OCI-LY1 (cell line): ENCODE measurements at regions not wholly inside any gene's neighbourhood (a gene's known extent, or its start where the extent isn't known, plus 50 kb on each side); places are given as distances from the start of the nearest gene placed in this dataset.

Source experiments
- H2AFZ ChIP-seq: fragments of 200-600 bp; sonication (generic), shearing (Covaris generic); 2 replicates; pipeline ENCODE4 v1.6.0; 2014; ENCODE audit warnings: antibody characterized with exemption, mild to moderate bottlenecking, low read length
- H3F3A ChIP-seq: fragments of 200-600 bp; sonication (generic), shearing (Covaris generic); 2 replicates; pipeline ENCODE4 v1.6.0; 2014; ENCODE audit warnings: mild to moderate bottlenecking, antibody characterized with exemption, low read length, moderate library complexity; ENCODE audit not compliant: insufficient read depth
- H3K27ac ChIP-seq: fragments of 200-600 bp; sonication (generic); 2 replicates; pipeline ENCODE4 v1.5.1; 2014; ENCODE audit warnings: low read length, mixed run types, mild to moderate bottlenecking, low read depth; ENCODE audit not compliant: poor library complexity, severe bottlenecking
- H3K27me3 ChIP-seq: fragments of 200-600 bp; sonication (generic); 2 replicates; pipeline ENCODE4 v1.6.0; 2014; ENCODE audit warnings: antibody characterized with exemption, mild to moderate bottlenecking, low read length, moderate library complexity; ENCODE audit not compliant: insufficient read depth
- H3K36me3 ChIP-seq: fragments of 200-600 bp; sonication (generic); 2 replicates; pipeline ENCODE4 v1.6.1; 2014; ENCODE audit warnings: mild to moderate bottlenecking, antibody characterized with exemption, low read length, moderate library complexity, mixed read lengths; ENCODE audit not compliant: insufficient read depth
- H3K4me1 ChIP-seq: fragments of 200-600 bp; sonication (generic); 2 replicates; pipeline ENCODE4 v1.5.1; 2014; ENCODE audit warnings: mild to moderate bottlenecking, low read length, moderate library complexity; ENCODE audit not compliant: insufficient read depth, severe bottlenecking
- H3K4me2 ChIP-seq: fragments of 200-600 bp; sonication (generic), shearing (Covaris generic); 2 replicates; pipeline ENCODE4 v1.6.1; 2014; ENCODE audit warnings: low read length
- H3K4me3 ChIP-seq: fragments of 200-600 bp; sonication (generic); 2 replicates; pipeline ENCODE4 v1.5.1; 2014; ENCODE audit warnings: low read length, low read depth, mild to moderate bottlenecking, mixed read lengths; ENCODE audit not compliant: poor library complexity, severe bottlenecking
- H3K79me2 ChIP-seq: fragments of 200-600 bp; shearing (Covaris generic); 2 replicates; pipeline ENCODE4 v1.6.1; 2016; ENCODE audit warnings: mixed run types, low read length, mixed read lengths; ENCODE audit not compliant: insufficient read depth
- H3K9ac ChIP-seq: fragments of 200-600 bp; sonication (generic), shearing (Covaris generic); 2 replicates; pipeline ENCODE4 v1.6.1; 2014; ENCODE audit warnings: mild to moderate bottlenecking, low read length, mixed read lengths
- H3K9me2 ChIP-seq: fragments of 200-600 bp; sonication (generic), shearing (Covaris generic); 2 replicates; pipeline ENCODE4 v1.6.1; 2014; ENCODE audit warnings: low read depth, mild to moderate bottlenecking, low read length, mixed read lengths
- H3K9me3 ChIP-seq: fragments of 200-600 bp; shearing (Covaris generic); 2 replicates; pipeline ENCODE4 v1.6.1; 2014; ENCODE audit warnings: low read length, mixed read lengths
- H4K20me1 ChIP-seq: fragments of 200-600 bp; sonication (generic), shearing (Covaris generic); 2 replicates; pipeline ENCODE4 v1.6.0; 2016; ENCODE audit warnings: mild to moderate bottlenecking, low read length; ENCODE audit not compliant: insufficient read depth
- CTCF ChIP-seq: fragments of 200-600 bp; sonication (generic), shearing (Covaris generic); IDR thresholded peaks from 2 replicates; pipeline ENCODE4 v1.5.1; 2017; ENCODE audit warnings: mild to moderate bottlenecking, antibody characterized with exemption, low read length, moderate library complexity, mixed read lengths
- EZH2 ChIP-seq: fragments of 200-600 bp; sonication (generic), shearing (Covaris generic); IDR thresholded peaks from 2 replicates; pipeline ENCODE4 v1.8.0; 2017; ENCODE audit warnings: borderline replicate concordance, mixed run types, mild to moderate bottlenecking, antibody characterized with exemption, low read length, moderate library complexity, mixed read lengths

DNA sequence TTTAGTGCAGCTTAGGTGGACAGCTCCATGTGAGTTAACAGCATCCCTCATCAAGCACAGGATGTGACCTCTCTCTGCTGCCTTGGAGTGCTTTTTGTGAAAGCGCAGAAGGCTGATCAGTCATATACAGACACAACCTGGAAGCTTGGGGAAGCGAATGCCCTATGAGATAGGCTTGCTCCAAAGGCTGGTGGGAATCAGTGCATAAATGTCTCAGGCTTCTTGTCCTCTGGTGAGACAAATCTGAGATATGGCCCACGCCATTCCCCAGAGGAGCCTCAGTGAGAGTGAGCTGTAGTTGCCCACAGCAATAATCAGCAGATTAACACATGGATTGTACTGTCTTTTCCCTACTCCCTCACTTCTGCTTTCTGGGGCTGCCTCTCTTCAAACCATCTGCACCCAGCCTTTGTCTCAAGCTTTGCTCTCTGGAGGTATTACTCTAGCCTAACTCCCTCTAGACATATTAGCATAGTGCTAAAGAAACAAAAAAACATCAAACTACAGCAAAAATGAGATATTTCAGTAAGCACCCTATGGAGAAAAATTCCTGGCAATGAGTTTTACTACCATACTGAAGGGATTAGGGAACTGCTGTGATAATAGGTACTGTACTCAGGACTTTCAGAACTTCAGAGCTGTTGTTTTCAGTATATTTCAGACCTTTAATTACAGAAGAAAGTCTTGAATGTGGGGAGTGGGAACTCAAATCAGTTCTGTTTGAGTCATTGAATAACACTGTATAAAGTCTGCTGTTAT is 113.7 kb downstream of the OXSM start:
- H3F3A ChIP-seq: no peaks in the 10 kb centered on the region

DNA sequence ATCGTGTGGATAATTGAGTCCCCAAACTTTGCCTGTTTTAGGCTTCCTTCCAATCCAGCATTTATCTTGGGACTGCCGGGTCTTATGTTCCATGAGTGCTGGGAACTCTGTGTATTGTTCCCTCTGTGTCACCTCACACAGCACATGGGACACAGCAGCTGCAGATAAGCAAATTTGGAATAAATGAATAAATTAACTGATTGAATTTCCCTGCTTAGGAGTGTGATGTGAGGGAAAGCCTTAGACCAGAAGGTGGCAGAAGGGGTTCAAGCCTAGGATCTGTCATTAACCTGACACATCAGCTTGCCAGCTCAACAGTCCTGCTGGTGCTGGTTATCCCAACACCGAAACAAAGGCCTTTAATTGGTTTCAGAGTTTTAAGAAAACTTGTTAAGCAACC is 114.3 kb downstream of the OXSM start:
- Histone ChIP-seq H3K4me3 (no peak overlapping the region), H3F3A (no peaks in the 10 kb centered on the region), H3K4me1 (no peaks in the 10 kb centered on the region), H3K27me3 (no peaks in the 10 kb centered on the region), H3K9ac (no peak overlapping the region), H3K9me2 (no peaks in the 10 kb centered on the region), H3K79me2 (no peaks in the 10 kb centered on the region), H3K36me3 (no peaks in the 10 kb centered on the region), H4K20me1 (no peaks in the 10 kb centered on the region), H3K9me3 (no peaks in the 10 kb centered on the region), H2AFZ (no peak overlapping the region), H3K27ac (no peak overlapping the region), H3K4me2 (no peak overlapping the region)
- TF ChIP-seq CTCF (no peak), EZH2 (no peak)

More for the DNA sequence above, 113.7 kb downstream of the OXSM start:
- Histone ChIP-seq H3K4me3 (no peak overlapping the region), H2AFZ (no peak overlapping the region), H3K9ac (no peak overlapping the region), H3K79me2 (no peaks in the 10 kb centered on the region), H3K36me3 (no peaks in the 10 kb centered on the region), H3K27me3 (no peaks in the 10 kb centered on the region), H4K20me1 (no peaks in the 10 kb centered on the region), H3K4me2 (no peak overlapping the region), H3K9me3 (no peaks in the 10 kb centered on the region), H3K9me2 (no peaks in the 10 kb centered on the region), H3K27ac (no peak overlapping the region), H3K4me1 (no peaks in the 10 kb centered on the region)
- TF ChIP-seq CTCF: no peak
- no peak for TF ChIP-seq EZH2

DNA sequence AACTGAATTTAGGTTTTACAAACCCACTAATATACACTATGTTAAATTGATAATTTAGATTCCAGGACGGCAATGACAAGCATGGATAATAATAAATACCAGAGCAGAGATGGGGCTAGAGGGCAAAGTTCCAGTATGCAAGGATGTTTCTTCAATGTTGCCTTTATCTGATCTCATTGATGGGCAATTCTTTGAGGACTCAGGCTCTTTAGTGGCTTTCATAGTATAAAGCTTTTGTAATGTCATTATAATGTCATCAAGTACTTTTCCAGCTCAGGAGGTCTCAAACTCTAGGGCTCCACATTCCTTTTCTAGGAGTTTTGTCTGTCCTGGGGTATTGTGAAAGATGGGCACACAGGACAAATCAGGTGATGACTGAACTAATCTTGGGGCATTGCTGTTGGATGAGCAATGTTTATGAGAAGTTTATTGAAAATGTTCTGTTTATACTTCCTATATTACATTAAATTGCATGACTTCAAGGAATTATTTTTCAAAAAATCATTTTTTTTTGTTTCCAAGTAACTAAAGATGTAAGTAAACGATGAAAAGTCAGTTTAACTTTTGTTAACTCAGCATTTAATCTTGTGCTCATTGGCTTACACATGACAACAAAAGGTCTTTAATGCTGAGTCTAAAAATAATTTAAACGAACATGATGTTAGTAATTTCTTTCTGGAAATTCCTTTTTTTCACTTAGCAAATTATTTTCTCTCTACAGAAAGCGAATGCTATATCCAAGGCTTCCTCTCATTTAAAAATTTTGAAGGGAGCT is 116.4 kb downstream of the OXSM start:
- H3K4me3 ChIP-seq: no peak overlapping the region
- no peak overlapping the region for H2AFZ ChIP-seq
- no peaks in the 10 kb centered on the region for H3K9me3 ChIP-seq
- no peak for TF ChIP-seq CTCF
- TF ChIP-seq EZH2: no peak
- no peaks in the 10 kb centered on the region for H3K27me3 ChIP-seq
- H3F3A ChIP-seq: no peaks in the 10 kb centered on the region
- no peaks in the 10 kb centered on the region for H3K36me3 ChIP-seq
- no peak overlapping the region for H3K4me2 ChIP-seq
- H3K4me1 ChIP-seq: no peaks in the 10 kb centered on the region
- H4K20me1 ChIP-seq: no peaks in the 10 kb centered on the region
- no peak overlapping the region for H3K9ac ChIP-seq
- no peak overlapping the region for H3K27ac ChIP-seq
- no peaks in the 10 kb centered on the region for H3K79me2 ChIP-seq
- no peaks in the 10 kb centered on the region for H3K9me2 ChIP-seq
